OCI-LY7 (cell line): ENCODE measurements at regions not wholly inside any gene's neighbourhood (a gene's known extent, or its start where the extent isn't known, plus 50 kb on each side); places are given as distances from the start of the nearest gene placed in this dataset.

Experiments
- BruUV-seq: library from RNA; stranded (reverse); fragments of 400-500 nt; replicated peaks from 2 replicates; lab custom pipeline; 2021; lab: Mats Ljungman, UMichigan
- CTCF ChIA-PET: fragments of 300-600 bp; sonication (Branson Sonifier 250); formaldehyde crosslinking; loops from one replicate; lab custom pipeline; 2022; ENCODE audit warnings: antibody characterized with exemption; ENCODE audit not compliant: unreplicated experiment; lab: Charles Lee
- POLR2A ChIA-PET: fragments of 300-600 bp; sonication (Branson Sonifier 250); formaldehyde crosslinking; loops from one replicate; lab custom pipeline; 2022; ENCODE audit warnings: antibody characterized with exemption; lab: Charles Lee
- DNase-seq: peaks from one replicate; pipeline ENCODE4 v3.0.0-alpha.2; 2015; ENCODE audit warnings: low spot score
- H2AFZ ChIP-seq: fragments of 200-600 bp; sonication (generic), shearing (Covaris generic); 2 replicates; pipeline ENCODE4 v1.6.1; 2014; ENCODE audit warnings: mild to moderate bottlenecking, antibody characterized with exemption, low read length, moderate library complexity
- H3K27ac ChIP-seq: fragments of 200-600 bp; sonication (generic); 2 replicates; pipeline ENCODE4 v1.5.1; 2014; ENCODE audit warnings: mixed run types, low read depth, mild to moderate bottlenecking, moderate library complexity, low read length, inconsistent platforms; ENCODE audit not compliant: poor library complexity, severe bottlenecking
- H3K36me3 ChIP-seq: fragments of 200-600 bp; sonication (generic); 2 replicates; pipeline ENCODE4 v1.6.1; 2014; ENCODE audit warnings: mild to moderate bottlenecking, antibody characterized with exemption, low read length, moderate library complexity, mixed read lengths; ENCODE audit not compliant: insufficient read depth
- H3K4me1 ChIP-seq: fragments of 200-600 bp; sonication (generic); 2 replicates; pipeline ENCODE4 v1.5.1; 2014; ENCODE audit warnings: mild to moderate bottlenecking, low read length; ENCODE audit not compliant: insufficient read depth, poor library complexity, severe bottlenecking
- H3K4me2 ChIP-seq: fragments of 200-600 bp; sonication (generic); 2 replicates; pipeline ENCODE4 v1.6.1; 2014; ENCODE audit warnings: mild to moderate bottlenecking, low read length
- H3K4me3 ChIP-seq: fragments of 200-600 bp; sonication (generic); 2 replicates; pipeline ENCODE4 v1.5.1; 2014; ENCODE audit warnings: mild to moderate bottlenecking, low read depth, low read length; ENCODE audit not compliant: poor library complexity, severe bottlenecking
- H3K79me2 ChIP-seq: fragments of 200-600 bp; sonication (generic); 2 replicates; pipeline ENCODE4 v1.6.1; 2016; ENCODE audit warnings: low read depth, mild to moderate bottlenecking, low read length, moderate library complexity, mixed read lengths; ENCODE audit not compliant: insufficient read depth
- H3K9me2 ChIP-seq: fragments of 200-600 bp; sonication (generic); 2 replicates; pipeline ENCODE4 v1.6.1; 2016; ENCODE audit warnings: mild to moderate bottlenecking, low read length, mixed read lengths; ENCODE audit not compliant: insufficient read depth
- H3K9me3 ChIP-seq: fragments of 200-600 bp; sonication (generic); 2 replicates; pipeline ENCODE4 v1.6.1; 2014; ENCODE audit warnings: mild to moderate bottlenecking, mixed run types, low read length, mixed read lengths
- H4K20me1 ChIP-seq: fragments of 200-600 bp; sonication (generic); 2 replicates; pipeline ENCODE4 v1.6.1; 2014; ENCODE audit warnings: mild to moderate bottlenecking, antibody characterized with exemption, low read length, moderate library complexity, mixed read lengths; ENCODE audit not compliant: insufficient read depth
- EZH2phosphoT487 ChIP-seq: fragments of 200-600 bp; sonication (generic); IDR thresholded peaks from 2 replicates; pipeline ENCODE4 v1.6.1; 2018; ENCODE audit warnings: low read depth, borderline replicate concordance, mild to moderate bottlenecking, mixed run types, antibody characterized with exemption, low read length, moderate library complexity, mixed read lengths
- intact Hi-C: fragments of 100-400 bp; cut with micrococcal nuclease; formaldehyde crosslinking; loops from one replicate; pipeline ENCODE4 v1.10.0; 2022; ENCODE audit not compliant: unreplicated experiment
- TF ChIP-seq, protein P1 (sequence below): fragments of 200-600 bp; sonication (generic); conservative IDR thresholded peaks from 2 replicates; pipeline ENCODE4 v1.5.1; 2014; ENCODE audit warnings: mild to moderate bottlenecking, antibody characterized with exemption, low read length, moderate library complexity, mixed read lengths

- H3K4me2 ChIP-seq = no peak overlapping the region
- no peak for DNase-seq
- BruUV-seq = no TSS peak
- ChIA-PET POLR2A (interaction anchor here (1.5 kb wide), 1 partner anchor 16 kb away, joined by 3 read pairs; no protein-coding TSS in a partner anchor), CTCF (no interaction called here)
- intact Hi-C loops = no loop called here
- H3K27ac ChIP-seq = no peak overlapping the region
- no peaks in the 10 kb centered on the region for H3K4me1 ChIP-seq
- TF ChIP-seq EZH2phosphoT487 = no peak
- TF ChIP-seq, protein P1, sequence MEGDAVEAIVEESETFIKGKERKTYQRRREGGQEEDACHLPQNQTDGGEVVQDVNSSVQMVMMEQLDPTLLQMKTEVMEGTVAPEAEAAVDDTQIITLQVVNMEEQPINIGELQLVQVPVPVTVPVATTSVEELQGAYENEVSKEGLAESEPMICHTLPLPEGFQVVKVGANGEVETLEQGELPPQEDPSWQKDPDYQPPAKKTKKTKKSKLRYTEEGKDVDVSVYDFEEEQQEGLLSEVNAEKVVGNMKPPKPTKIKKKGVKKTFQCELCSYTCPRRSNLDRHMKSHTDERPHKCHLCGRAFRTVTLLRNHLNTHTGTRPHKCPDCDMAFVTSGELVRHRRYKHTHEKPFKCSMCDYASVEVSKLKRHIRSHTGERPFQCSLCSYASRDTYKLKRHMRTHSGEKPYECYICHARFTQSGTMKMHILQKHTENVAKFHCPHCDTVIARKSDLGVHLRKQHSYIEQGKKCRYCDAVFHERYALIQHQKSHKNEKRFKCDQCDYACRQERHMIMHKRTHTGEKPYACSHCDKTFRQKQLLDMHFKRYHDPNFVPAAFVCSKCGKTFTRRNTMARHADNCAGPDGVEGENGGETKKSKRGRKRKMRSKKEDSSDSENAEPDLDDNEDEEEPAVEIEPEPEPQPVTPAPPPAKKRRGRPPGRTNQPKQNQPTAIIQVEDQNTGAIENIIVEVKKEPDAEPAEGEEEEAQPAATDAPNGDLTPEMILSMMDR = no peak
- no peaks in the 10 kb centered on the region for H3K9me3 ChIP-seq
- no peaks in the 10 kb centered on the region for H3K79me2 ChIP-seq
- no peak overlapping the region for H2AFZ ChIP-seq
- no peaks in the 10 kb centered on the region for H3K36me3 ChIP-seq
- H3K9me2 ChIP-seq = no peaks in the 10 kb centered on the region
- H4K20me1 ChIP-seq = no peaks in the 10 kb centered on the region
- no peak overlapping the region for H3K4me3 ChIP-seq
Measured at GRCh38 chr6:19107468-19107867, 720.3 kb downstream of the RNF144B start.

GRCh38 chr6:19121521-19121920 lies 715.6 kb upstream of the ID4 start:
- no peaks in the 10 kb centered on the region for H3K9me2 ChIP-seq
- no peak for DNase-seq
- no peak overlapping the region for H3K4me3 ChIP-seq
- CTCF ChIA-PET = no interaction called here
- no peak for TF ChIP-seq EZH2phosphoT487
- TF ChIP-seq, protein P1 = no peak
- no peaks in the 10 kb centered on the region for H3K9me3 ChIP-seq
- no peaks in the 10 kb centered on the region for H3K36me3 ChIP-seq
- no peaks in the 10 kb centered on the region for H3K4me1 ChIP-seq
- no peaks in the 10 kb centered on the region for H3K79me2 ChIP-seq
- H3K27ac ChIP-seq = no peak overlapping the region
- no peak overlapping the region for H3K4me2 ChIP-seq
- BruUV-seq = no TSS peak
- intact Hi-C loops = no loop called here
- H4K20me1 ChIP-seq = no peaks in the 10 kb centered on the region
- H2AFZ ChIP-seq = no peak overlapping the region
- POLR2A ChIA-PET = no interaction called here

GRCh38 chr6:19127081-19127480 lies 710.1 kb upstream of the ID4 start:
- Histone ChIP-seq H3K4me1 (no peaks in the 10 kb centered on the region), H3K9me2 (no peaks in the 10 kb centered on the region), H3K36me3 (no peaks in the 10 kb centered on the region), H3K4me3 (no peak overlapping the region), H3K9me3 (no peaks in the 10 kb centered on the region), H3K27ac (no peak overlapping the region), H4K20me1 (no peaks in the 10 kb centered on the region), H3K4me2 (no peak overlapping the region), H3K79me2 (no peaks in the 10 kb centered on the region), H2AFZ (no peak overlapping the region)
- CTCF ChIA-PET = no interaction called here
- TF ChIP-seq EZH2phosphoT487 = no peak
- TF ChIP-seq, protein P1 = no peak
- intact Hi-C loops = no loop called here
- no peak for DNase-seq
- POLR2A ChIA-PET = interaction anchor here (0.7 kb wide), 2 partner anchors 253 to 749 kb away, joined by 3 read pairs; no protein-coding TSS in a partner anchor
- no TSS peak for BruUV-seq
